Astrocyte of the spinal cord (primary cell): ENCODE measurements at regions not wholly inside any gene's neighbourhood (a gene's known extent, or its start where the extent isn't known, plus 50 kb on each side); places are given as distances from the start of the nearest gene placed in this dataset.
A peak's percentile ranks its signal among the peaks of the same experiment; 100 is the strongest.
"Not testable (repeated sequence)": the region's sequence is repeated elsewhere in the genome, so short reads cannot be mapped to it uniquely, and the experiment has no call there.

Source experiments
- DNase-seq: peaks from one replicate; pipeline ENCODE4 v3.0.0; 2011; ENCODE audit warnings: low read depth, low spot score
- H3K4me3 ChIP-seq: 2 replicates; pipeline ENCODE4 v1.5.1; 2011; ENCODE audit warnings: low read depth, mild to moderate bottlenecking, low read length, moderate library complexity
- CTCF ChIP-seq: IDR thresholded peaks from 2 replicates; pipeline ENCODE4 v1.5.1; 2012; ENCODE audit warnings: low read depth, mild to moderate bottlenecking, low read length, inconsistent platforms
- in situ Hi-C: cut with HindIII; loops from 2 replicates; pipeline ENCODE4 v1.10.0; 2017; ENCODE audit warnings: low sequenced_read_pairs

- H3K4me3 ChIP-seq: no peak overlapping the region
- no peak for DNase-seq
- no peak for TF ChIP-seq CTCF
- in situ Hi-C loops: no loop called here
Measured at GRCh38 chr1:242629396-242629795, 104.9 kb upstream of the PLD5 start.

GRCh38 chr1:242623756-242624155 lies 99.3 kb upstream of the PLD5 start:
- H3K4me3 ChIP-seq: no peak overlapping the region
- in situ Hi-C loops: no loop called here
- no peak for DNase-seq
- TF ChIP-seq CTCF: no peak

- in situ Hi-C loops: no loop called here
- DNase-seq: no peak
- no peak overlapping the region for H3K4me3 ChIP-seq
- TF ChIP-seq CTCF: no peak
Measured at GRCh38 chr1:242623119-242623518, 98.6 kb upstream of the PLD5 start.

GRCh38 chr1:242613266-242613815 lies 88.8 kb upstream of the PLD5 start:
- no peak overlapping the region for H3K4me3 ChIP-seq
- no peak for DNase-seq
- no peak for TF ChIP-seq CTCF
- in situ Hi-C loops: no loop called here

GRCh38 chr1:242610209-242610608 lies 85.7 kb upstream of the PLD5 start:
- no peak for DNase-seq
- no peak for TF ChIP-seq CTCF
- no peak overlapping the region for H3K4me3 ChIP-seq
- in situ Hi-C loops: no loop called here

GRCh38 chr1:242605521-242605920 lies 81.0 kb upstream of the PLD5 start:
- DNase-seq: peak; percentile 4
- in situ Hi-C loops: no loop called here
- TF ChIP-seq CTCF: no peak
- no peak overlapping the region for H3K4me3 ChIP-seq

GRCh38 chr1:242602001-242602400 lies 77.5 kb upstream of the PLD5 start:
- in situ Hi-C loops: no loop called here
- no peak overlapping the region for H3K4me3 ChIP-seq
- no peak for DNase-seq
- TF ChIP-seq CTCF: no peak

GRCh38 chr1:242593756-242594155 lies 69.3 kb upstream of the PLD5 start:
- in situ Hi-C loops, DNase-seq, H3K4me3 ChIP-seq: not testable (repeated sequence)
